HFFc6 (cell line): ENCODE measurements at regions not wholly inside any gene's neighbourhood (a gene's known extent, or its start where the extent isn't known, plus 50 kb on each side); places are given as distances from the start of the nearest gene placed in this dataset.

Source experiments
- DNase-seq: peaks from one replicate; pipeline ENCODE4 v3.0.0-alpha.2; 2018
- H3K27ac Mint-ChIP-seq: 2 replicates; pipeline ENCODE4 v1.8.0; 2020; ENCODE audit warnings: mild to moderate bottlenecking, mixed read lengths
- H3K27me3 Mint-ChIP-seq: 2 replicates; pipeline ENCODE4 v1.8.0; 2021; ENCODE audit warnings: mild to moderate bottlenecking, moderate library complexity, mixed read lengths; ENCODE audit not compliant: insufficient read depth
- H3K36me3 Mint-ChIP-seq: 2 replicates; pipeline ENCODE4 v1.8.0; 2021; ENCODE audit warnings: low read depth, mixed read lengths
- H3K4me1 Mint-ChIP-seq: 2 replicates; pipeline ENCODE4 v1.8.0; 2020; ENCODE audit warnings: low read depth, mixed read lengths
- H3K4me3 Mint-ChIP-seq: 2 replicates; pipeline ENCODE4 v1.8.0; 2020; ENCODE audit warnings: mild to moderate bottlenecking, moderate library complexity, mixed read lengths
- H3K9me3 Mint-ChIP-seq: 2 replicates; pipeline ENCODE4 v1.8.0; 2020; ENCODE audit warnings: mild to moderate bottlenecking, mixed read lengths
- CTCF ChIP-seq: fragments of 200-600 bp; sonication (generic); IDR thresholded peaks from 2 replicates; pipeline ENCODE4 v1.5.0; 2021; ENCODE audit warnings: antibody characterized with exemption, mild to moderate bottlenecking

- no peak for TF ChIP-seq CTCF
- no peaks in the 10 kb centered on the region for H3K36me3 Mint-ChIP-seq
- H3K9me3 Mint-ChIP-seq, result peaks cover 20% of the 10 kb centered on the region
- H3K4me3 Mint-ChIP-seq, result no peak overlapping the region
- no peaks in the 10 kb centered on the region for H3K4me1 Mint-ChIP-seq
- no peak for DNase-seq
- H3K27me3 Mint-ChIP-seq, result no peaks in the 10 kb centered on the region; the same call in 1 of the 2 replicates
- no peak overlapping the region for H3K27ac Mint-ChIP-seq
Observed at GRCh38 chr5:40089269-40089668, 590.4 kb upstream of the PTGER4 start.

- no peak overlapping the region for H3K4me3 Mint-ChIP-seq
- DNase-seq, result no peak
- no peaks in the 10 kb centered on the region for H3K36me3 Mint-ChIP-seq
- no peak for TF ChIP-seq CTCF
- H3K27me3 Mint-ChIP-seq, result no peaks in the 10 kb centered on the region; the same call in 1 of the 2 replicates
- H3K9me3 Mint-ChIP-seq, result peaks cover 8% of the 10 kb centered on the region
- H3K27ac Mint-ChIP-seq, result no peak overlapping the region
- H3K4me1 Mint-ChIP-seq, result no peaks in the 10 kb centered on the region
Observed at GRCh38 chr5:40084614-40085013, 595.1 kb upstream of the PTGER4 start.

- no peak overlapping the region for H3K27ac Mint-ChIP-seq
- H3K4me1 Mint-ChIP-seq, result no peaks in the 10 kb centered on the region
- no peak for TF ChIP-seq CTCF
- no peaks in the 10 kb centered on the region for H3K36me3 Mint-ChIP-seq
- H3K27me3 Mint-ChIP-seq, result no peaks in the 10 kb centered on the region; the same call in 1 of the 2 replicates
- H3K4me3 Mint-ChIP-seq, result no peak overlapping the region
- H3K9me3 Mint-ChIP-seq, result no peaks in the 10 kb centered on the region
- no peak for DNase-seq
Observed at GRCh38 chr5:40082313-40082712, 597.4 kb upstream of the PTGER4 start.

- no peak overlapping the region for H3K27ac Mint-ChIP-seq
- no peak overlapping the region for H3K4me3 Mint-ChIP-seq
- H3K9me3 Mint-ChIP-seq, result no peaks in the 10 kb centered on the region
- no peaks in the 10 kb centered on the region; the same call in 1 of the 2 replicates for H3K27me3 Mint-ChIP-seq
- H3K36me3 Mint-ChIP-seq, result no peaks in the 10 kb centered on the region
- no peak for TF ChIP-seq CTCF
- H3K4me1 Mint-ChIP-seq, result no peaks in the 10 kb centered on the region
- DNase-seq, result no peak
Observed at GRCh38 chr5:40080191-40080590, 599.5 kb upstream of the PTGER4 start.

GRCh38 chr5:40078898-40079575, 600.7 kb upstream of the PTGER4 start:
- H3K27ac Mint-ChIP-seq, result no peak overlapping the region
- H3K9me3 Mint-ChIP-seq, result no peaks in the 10 kb centered on the region
- no peak overlapping the region for H3K4me3 Mint-ChIP-seq

More at GRCh38 chr5:40078898-40079575, 600.7 kb upstream of the PTGER4 start:
- no peak for DNase-seq
- Mint-ChIP-seq H3K36me3 (no peaks in the 10 kb centered on the region), H3K27me3 (no peaks in the 10 kb centered on the region), H3K4me1 (no peaks in the 10 kb centered on the region)
- no peak for TF ChIP-seq CTCF
